NCI-H2196 treated with DMSO at 0.1 percent for 48 hours (cell line): ENCODE measurements at regions not wholly inside any gene's neighbourhood (a gene's known extent, or its start where the extent isn't known, plus 50 kb on each side); places are given as distances from the start of the nearest gene placed in this dataset.

Experiments used
- DNase-seq: peaks from one replicate; lab custom pipeline; 2025; ENCODE audit not compliant: unreplicated experiment; lab: John Stamatoyannopoulos, UW

- DNase-seq, result no peak
Observed at GRCh38 chr3:7793786-7794185, 707.8 kb upstream of the LMCD1 start.

GRCh38 chr3:7798276-7798675 lies 703.3 kb upstream of the LMCD1 start:
- DNase-seq, result no peak

- DNase-seq, result no peak
Observed at GRCh38 chr3:7800006-7800780, 701.4 kb upstream of the LMCD1 start.

GRCh38 chr3:7812490-7812889 lies 689.1 kb upstream of the LMCD1 start:
- no peak for DNase-seq

- DNase-seq, result no peak
Observed at GRCh38 chr3:7813365-7813764, 688.3 kb upstream of the LMCD1 start.

- DNase-seq, result no peak
Observed at GRCh38 chr3:7817239-7817638, 684.4 kb upstream of the LMCD1 start.

- no peak for DNase-seq
Observed at GRCh38 chr3:7820969-7821368, 680.7 kb upstream of the LMCD1 start.

- no peak for DNase-seq
Observed at GRCh38 chr3:7821858-7822257, 679.8 kb upstream of the LMCD1 start.

- DNase-seq, result no peak
Observed at GRCh38 chr3:7841451-7841850, 660.2 kb upstream of the LMCD1 start.

- no peak for DNase-seq
Observed at GRCh38 chr3:7843441-7843840, 658.2 kb upstream of the LMCD1 start.

GRCh38 chr3:7847021-7847420 lies 654.6 kb upstream of the LMCD1 start:
- DNase-seq, result no peak

GRCh38 chr3:7847521-7847920 lies 654.1 kb upstream of the LMCD1 start:
- no peak for DNase-seq

GRCh38 chr3:7854266-7854665 lies 647.4 kb upstream of the LMCD1 start:
- no peak for DNase-seq

GRCh38 chr3:7854721-7855120 lies 646.9 kb upstream of the LMCD1 start:
- no peak for DNase-seq

- no peak for DNase-seq
Observed at GRCh38 chr3:7865611-7866010, 636.0 kb upstream of the LMCD1 start.

GRCh38 chr3:7867587-7867986 lies 634.0 kb upstream of the LMCD1 start:
- DNase-seq, result no peak

GRCh38 chr3:7871003-7871560 lies 630.5 kb upstream of the LMCD1 start:
- no peak for DNase-seq

GRCh38 chr3:7874116-7874515 lies 627.5 kb upstream of the LMCD1 start:
- DNase-seq, result no peak

- no peak for DNase-seq
Observed at GRCh38 chr3:7875925-7876324, 625.7 kb upstream of the LMCD1 start.

GRCh38 chr3:7876741-7877297 lies 624.8 kb upstream of the LMCD1 start:
- DNase-seq, result no peak

GRCh38 chr3:7877312-7877711 lies 624.3 kb upstream of the LMCD1 start:
- no peak for DNase-seq

GRCh38 chr3:7879572-7879971 lies 622.1 kb upstream of the LMCD1 start:
- no peak for DNase-seq

- DNase-seq, result no peak
Observed at GRCh38 chr3:7881946-7882345, 619.7 kb upstream of the LMCD1 start.
